IMR-90 (cell line): ENCODE measurements at regions not wholly inside any gene's neighbourhood (a gene's known extent, or its start where the extent isn't known, plus 50 kb on each side); places are given as distances from the start of the nearest gene placed in this dataset.

Experiments
- ATAC-seq: fragments of 200-7000 bp; cut with Tn5 transposase; 2 replicates; pipeline ENCODE4 v1.9.1; 2020; ENCODE audit warnings: low read depth, mild to moderate bottlenecking, moderate library complexity
- BruUV-seq: library from RNA; stranded (reverse); fragments of 400-500 nt; replicated peaks from 2 replicates; lab custom pipeline; 2021; lab: Mats Ljungman, UMichigan
- CTCF ChIA-PET: fragments of 300-600 bp; formaldehyde crosslinking; extraction: SDS; loops from one replicate; lab custom pipeline; 2021; ENCODE audit warnings: antibody characterized with exemption; lab: Yijun Ruan, JAX
- POLR2A ChIA-PET: fragments of 300-600 bp; sonication (Branson Sonifier 250); formaldehyde crosslinking; loops from one replicate; lab custom pipeline; 2022; ENCODE audit warnings: antibody characterized with exemption; ENCODE audit not compliant: unreplicated experiment; lab: Charles Lee
- DNase-seq: peaks from one replicate; pipeline ENCODE4 v3.0.0; 2013
- H2AFZ ChIP-seq: replicated peaks from 2 replicates; pipeline ENCODE3; 2013; ENCODE audit warnings: low read length, mild to moderate bottlenecking; ENCODE audit not compliant: poor library complexity
- H2AK5ac ChIP-seq: 2 replicates; pipeline ENCODE4 v1.6.1; 2013; ENCODE audit warnings: low read depth, low read length, inconsistent platforms
- H2AK9ac ChIP-seq: replicated peaks from 2 replicates; pipeline ENCODE3; 2013; ENCODE audit warnings: mild to moderate bottlenecking, low read depth, low read length, moderate library complexity; ENCODE audit not compliant: poor library complexity
- H2BK120ac ChIP-seq: 2 replicates; pipeline ENCODE4 v1.6.1; 2013; ENCODE audit warnings: low read depth, low read length, inconsistent platforms
- H2BK15ac ChIP-seq: 3 replicates; pipeline ENCODE4 v1.6.1; 2013; ENCODE audit warnings: low read depth, low read length, inconsistent platforms
- H2BK20ac ChIP-seq: 2 replicates; pipeline ENCODE4 v1.6.1; 2013; ENCODE audit warnings: low read depth, mild to moderate bottlenecking, inconsistent platforms, low read length, moderate library complexity
- H2BK5ac ChIP-seq: 2 replicates; pipeline ENCODE4 v1.6.1; 2013; ENCODE audit warnings: mild to moderate bottlenecking, low read depth, low read length, inconsistent platforms; ENCODE audit not compliant: poor library complexity, severe bottlenecking
- H3K14ac ChIP-seq: replicated peaks from 2 replicates; pipeline ENCODE4 v1.6.1; 2013; ENCODE audit warnings: low read depth, low read length, inconsistent platforms
- H3K18ac ChIP-seq: 2 replicates; pipeline ENCODE4 v1.6.1; 2013; ENCODE audit warnings: low read depth, low read length, control low read depth
- H3K23ac ChIP-seq: 2 replicates; pipeline ENCODE4 v1.6.1; 2013; ENCODE audit warnings: low read depth, low read length, inconsistent platforms
- H3K27ac ChIP-seq: 2 replicates; pipeline ENCODE4 v1.5.1; 2013; ENCODE audit warnings: mild to moderate bottlenecking, control low read depth, low read length; ENCODE audit not compliant: insufficient read depth
- H3K27me3 ChIP-seq: 2 replicates; pipeline ENCODE4 v1.6.1; 2013; ENCODE audit warnings: low read length; ENCODE audit not compliant: control insufficient read depth, insufficient read depth
- H3K36me3 ChIP-seq: 2 replicates; pipeline ENCODE4 v1.6.1; 2013; ENCODE audit warnings: low read length, mixed read lengths; ENCODE audit not compliant: control insufficient read depth, insufficient read depth
- H3K4ac ChIP-seq: 2 replicates; pipeline ENCODE4 v1.6.1; 2013; ENCODE audit warnings: low read depth, low read length, inconsistent platforms
- H3K4me1 ChIP-seq: 2 replicates; pipeline ENCODE4 v1.6.1; 2013; ENCODE audit warnings: low read length, mixed read lengths; ENCODE audit not compliant: control insufficient read depth, insufficient read depth
- H3K4me2 ChIP-seq: 2 replicates; pipeline ENCODE4 v1.6.1; 2013; ENCODE audit warnings: low read depth, mild to moderate bottlenecking, control low read depth, low read length, moderate library complexity
- H3K4me3 ChIP-seq: 2 replicates; pipeline ENCODE4 v1.5.1; 2013; ENCODE audit warnings: low read depth, mild to moderate bottlenecking, control low read depth, low read length, moderate library complexity; ENCODE audit not compliant: insufficient read depth
- H3K56ac ChIP-seq: 2 replicates; pipeline ENCODE4 v1.6.1; 2013; ENCODE audit warnings: low read length, inconsistent platforms; ENCODE audit not compliant: insufficient read depth; ENCODE audit errors: extremely low read depth
- H3K79me1 ChIP-seq, 2 experiments: 2 replicates each; pipeline ENCODE4 v1.6.1; 2013; ENCODE audit warnings: low read length in 2 of 2, inconsistent platforms in 1 of 2, low read depth in 1 of 2
- H3K9ac ChIP-seq: 2 replicates; pipeline ENCODE4 v1.6.1; 2013; ENCODE audit warnings: low read depth, low read length, control low read depth
- H3K9me1 ChIP-seq: 2 replicates; pipeline ENCODE4 v1.6.1; 2013; ENCODE audit warnings: low read length, inconsistent platforms; ENCODE audit not compliant: insufficient read depth
- H3K9me3 ChIP-seq: 2 replicates; pipeline ENCODE4 v1.6.1; 2013; ENCODE audit warnings: low read length; ENCODE audit not compliant: control insufficient read depth, insufficient read depth
- H4K20me1 ChIP-seq: 2 replicates; pipeline ENCODE4 v1.6.1; 2013; ENCODE audit warnings: low read length, inconsistent platforms; ENCODE audit not compliant: insufficient read depth
- H4K5ac ChIP-seq: 2 replicates; pipeline ENCODE4 v1.6.1; 2013; ENCODE audit warnings: mild to moderate bottlenecking, low read depth, low read length, control low read depth
- H4K8ac ChIP-seq, 2 experiments: 2 replicates each; pipeline ENCODE4 v1.6.1; 2013; ENCODE audit warnings: low read depth in 2 of 2, low read length in 2 of 2, control low read depth in 1 of 2, inconsistent platforms in 1 of 2
- H4K91ac ChIP-seq: 2 replicates; pipeline ENCODE4 v1.6.1; 2013; ENCODE audit warnings: low read depth, low read length, inconsistent platforms; ENCODE audit not compliant: insufficient read depth
- BHLHE40 ChIP-seq: fragments of 150-350 bp; IDR thresholded peaks from 2 replicates; pipeline ENCODE4 v1.6.1; 2016; ENCODE audit warnings: mild to moderate bottlenecking, low read depth, low read length
- CEBPB ChIP-seq: IDR thresholded peaks from 2 replicates; pipeline ENCODE4 v1.6.1; 2012; ENCODE audit warnings: low read depth, low read length, improper control_type of control experiment
- CHD1 ChIP-seq: IDR thresholded peaks from 2 replicates; pipeline ENCODE4 v1.6.1; 2012; ENCODE audit warnings: low read depth, low read length, improper control_type of control experiment
- FOS ChIP-seq: fragments of 150-350 bp; IDR thresholded peaks from 2 replicates; pipeline ENCODE4 v1.6.1; 2016; ENCODE audit warnings: low read depth, low read length
- MAFK ChIP-seq: IDR thresholded peaks from 2 replicates; pipeline ENCODE4 v1.6.1; 2012; ENCODE audit warnings: low read depth, low read length, improper control_type of control experiment
- MAZ ChIP-seq: IDR thresholded peaks from 2 replicates; pipeline ENCODE4 v1.6.1; 2012; ENCODE audit warnings: low read depth, mild to moderate bottlenecking, low read length, improper control_type of control experiment, moderate library complexity, borderline replicate concordance
- MXI1 ChIP-seq: IDR thresholded peaks from 2 replicates; pipeline ENCODE4 v1.6.1; 2012; ENCODE audit warnings: low read depth, mild to moderate bottlenecking, low read length, moderate library complexity, borderline replicate concordance
- NFE2L2 ChIP-seq: fragments of 150-350 bp; IDR thresholded peaks from 2 replicates; pipeline ENCODE4 v1.6.1; 2016; ENCODE audit warnings: low read depth, mild to moderate bottlenecking, low read length
- POLR2A ChIP-seq: IDR thresholded peaks from 2 replicates; pipeline ENCODE4 v1.6.1; 2012; ENCODE audit warnings: mild to moderate bottlenecking, low read depth, low read length
- RAD21 ChIP-seq: IDR thresholded peaks from 2 replicates; pipeline ENCODE4 v1.6.1; 2012; ENCODE audit warnings: low read length, improper control_type of control experiment
- RCOR1 ChIP-seq: IDR thresholded peaks from 2 replicates; pipeline ENCODE4 v1.6.1; 2012; ENCODE audit warnings: mild to moderate bottlenecking, low read length, improper control_type of control experiment; ENCODE audit not compliant: insufficient replicate concordance
- RFX5 ChIP-seq: IDR thresholded peaks from 2 replicates; pipeline ENCODE4 v1.8.0; 2012; ENCODE audit warnings: low read depth, mild to moderate bottlenecking, low read length, moderate library complexity
- SMC3 ChIP-seq: fragments of 150-350 bp; IDR thresholded peaks from 2 replicates; pipeline ENCODE4 v1.6.1; 2016; ENCODE audit warnings: low read depth, mild to moderate bottlenecking, antibody characterized with exemption, low read length, moderate library complexity
- WGBS, 2 experiments: methylation state at CpG; one replicate each; pipeline versions ENCODE4 v1.1.5 to v1.1.7; 2013; ENCODE audit warnings: missing lambda C conversion rate in 2 of 2; ENCODE audit not compliant: insufficient read length in 1 of 2; ENCODE audit errors: extremely low coverage in 2 of 2; 5-methylcytosine and 5-hydroxymethylcytosine counted together
- dilution Hi-C: fragments of 300-500 bp; cut with HindIII; formaldehyde crosslinking; loops from one replicate; pipeline ENCODE4 v1.14.3; 2018; ENCODE audit warnings: low sequenced_read_pairs; ENCODE audit not compliant: unreplicated experiment
- in situ Hi-C: fragments of 300-500 bp; cut with MboI; formaldehyde crosslinking; loops from 3 replicates; pipeline ENCODE4 v1.14.3; 2019; ENCODE audit warnings: low sequenced_read_pairs, inconsistent platforms, mixed read lengths
- intact Hi-C: fragments of 100-400 bp; cut with micrococcal nuclease; formaldehyde crosslinking; loops from 2 replicates; pipeline ENCODE4 v1.10.0; 2022
- TF ChIP-seq, protein P1 (sequence below): conservative IDR thresholded peaks from 2 replicates; pipeline ENCODE4 v1.5.1; 2012; ENCODE audit warnings: mild to moderate bottlenecking, low read depth, low read length, improper control_type of control experiment
- TF ChIP-seq, protein P2 (sequence below): fragments of 150-350 bp; IDR thresholded peaks from 2 replicates; pipeline ENCODE4 v1.6.1; 2016; ENCODE audit warnings: low read depth, mild to moderate bottlenecking, low read length, moderate library complexity, borderline replicate concordance
- TF ChIP-seq, protein P3 (sequence below): fragments of 150-350 bp; IDR thresholded peaks from 2 replicates; pipeline ENCODE4 v1.6.1; 2017; ENCODE audit warnings: mild to moderate bottlenecking, antibody characterized with exemption, low read length, low read depth

DNA sequence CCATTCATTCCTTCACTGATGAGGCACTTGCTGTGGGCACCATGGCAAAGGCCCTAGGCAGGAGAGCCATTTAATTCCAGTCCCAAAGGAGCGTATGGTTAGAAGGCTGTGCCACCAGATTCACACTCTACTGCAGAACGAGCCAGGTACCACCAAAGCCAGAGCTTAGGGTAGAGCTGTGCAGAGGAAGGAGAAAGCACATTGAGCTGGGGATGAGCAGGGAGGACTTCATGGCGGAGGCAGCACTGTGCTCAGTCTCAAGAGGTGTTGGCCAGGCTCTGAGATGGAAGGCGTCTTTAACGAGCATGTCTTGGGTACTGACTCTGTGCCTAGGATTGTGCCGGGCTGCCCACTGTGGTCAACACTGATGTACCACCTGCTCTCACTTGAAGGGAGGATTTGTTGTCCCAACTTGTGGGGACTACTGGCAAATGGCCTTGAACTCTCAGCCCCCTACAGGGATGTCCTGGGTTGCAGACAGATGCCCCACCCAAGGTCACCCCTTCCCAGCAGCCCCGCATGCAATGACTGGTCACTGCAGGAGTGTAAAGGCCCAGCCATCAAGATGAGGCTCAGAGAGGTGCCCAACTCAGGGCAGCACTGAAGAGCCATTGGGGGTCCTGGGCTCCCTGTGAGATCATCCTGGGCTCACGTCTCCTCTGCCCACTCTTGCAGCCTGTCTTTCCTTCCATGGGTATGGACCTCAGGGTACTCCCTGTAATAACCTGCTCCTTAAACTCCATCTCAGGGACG is 251.4 kb downstream of the GLI2 start:
- no peak overlapping the region for H4K8ac ChIP-seq
- no peak overlapping the region for H3K23ac ChIP-seq
- in situ Hi-C loops = no loop called here
- H3K9me1 ChIP-seq = peaks cover 18% of the 10 kb centered on the region
- H2BK20ac ChIP-seq = no peak overlapping the region
- no peak overlapping the region for H3K18ac ChIP-seq
- H2BK120ac ChIP-seq = no peak overlapping the region
- H3K4ac ChIP-seq = no peak overlapping the region
- ATAC-seq (no peak), DNase-seq (no peak)
- TF ChIP-seq MAZ (no peak), NFE2L2 (no peak), CEBPB (no peak), RCOR1 (no peak), BHLHE40 (no peak), FOS (no peak), POLR2A (no peak), SMC3 (no peak), RAD21 (no peak), MXI1 (no peak), RFX5 (no peak), CHD1 (no peak), MAFK (no peak)
- TF ChIP-seq, protein P1, sequence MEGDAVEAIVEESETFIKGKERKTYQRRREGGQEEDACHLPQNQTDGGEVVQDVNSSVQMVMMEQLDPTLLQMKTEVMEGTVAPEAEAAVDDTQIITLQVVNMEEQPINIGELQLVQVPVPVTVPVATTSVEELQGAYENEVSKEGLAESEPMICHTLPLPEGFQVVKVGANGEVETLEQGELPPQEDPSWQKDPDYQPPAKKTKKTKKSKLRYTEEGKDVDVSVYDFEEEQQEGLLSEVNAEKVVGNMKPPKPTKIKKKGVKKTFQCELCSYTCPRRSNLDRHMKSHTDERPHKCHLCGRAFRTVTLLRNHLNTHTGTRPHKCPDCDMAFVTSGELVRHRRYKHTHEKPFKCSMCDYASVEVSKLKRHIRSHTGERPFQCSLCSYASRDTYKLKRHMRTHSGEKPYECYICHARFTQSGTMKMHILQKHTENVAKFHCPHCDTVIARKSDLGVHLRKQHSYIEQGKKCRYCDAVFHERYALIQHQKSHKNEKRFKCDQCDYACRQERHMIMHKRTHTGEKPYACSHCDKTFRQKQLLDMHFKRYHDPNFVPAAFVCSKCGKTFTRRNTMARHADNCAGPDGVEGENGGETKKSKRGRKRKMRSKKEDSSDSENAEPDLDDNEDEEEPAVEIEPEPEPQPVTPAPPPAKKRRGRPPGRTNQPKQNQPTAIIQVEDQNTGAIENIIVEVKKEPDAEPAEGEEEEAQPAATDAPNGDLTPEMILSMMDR = no peak
- TF ChIP-seq, protein P2, sequence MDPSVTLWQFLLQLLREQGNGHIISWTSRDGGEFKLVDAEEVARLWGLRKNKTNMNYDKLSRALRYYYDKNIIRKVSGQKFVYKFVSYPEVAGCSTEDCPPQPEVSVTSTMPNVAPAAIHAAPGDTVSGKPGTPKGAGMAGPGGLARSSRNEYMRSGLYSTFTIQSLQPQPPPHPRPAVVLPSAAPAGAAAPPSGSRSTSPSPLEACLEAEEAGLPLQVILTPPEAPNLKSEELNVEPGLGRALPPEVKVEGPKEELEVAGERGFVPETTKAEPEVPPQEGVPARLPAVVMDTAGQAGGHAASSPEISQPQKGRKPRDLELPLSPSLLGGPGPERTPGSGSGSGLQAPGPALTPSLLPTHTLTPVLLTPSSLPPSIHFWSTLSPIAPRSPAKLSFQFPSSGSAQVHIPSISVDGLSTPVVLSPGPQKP = no peak
- TF ChIP-seq, protein P3, sequence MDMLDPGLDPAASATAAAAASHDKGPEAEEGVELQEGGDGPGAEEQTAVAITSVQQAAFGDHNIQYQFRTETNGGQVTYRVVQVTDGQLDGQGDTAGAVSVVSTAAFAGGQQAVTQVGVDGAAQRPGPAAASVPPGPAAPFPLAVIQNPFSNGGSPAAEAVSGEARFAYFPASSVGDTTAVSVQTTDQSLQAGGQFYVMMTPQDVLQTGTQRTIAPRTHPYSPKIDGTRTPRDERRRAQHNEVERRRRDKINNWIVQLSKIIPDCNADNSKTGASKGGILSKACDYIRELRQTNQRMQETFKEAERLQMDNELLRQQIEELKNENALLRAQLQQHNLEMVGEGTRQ = no peak
- no peak overlapping the region for H3K27ac ChIP-seq
- WGBS, 2 experiments = 100% methylated on average over 1 of the region's 9 CpGs; no CpG with 5 or more reads in 1 of the 2 experiments
- ChIA-PET POLR2A (no interaction called here), CTCF (no interaction called here)
- H2AK5ac ChIP-seq = no peak overlapping the region
- peak overlapping the region; percentile 45 for H2AFZ ChIP-seq
- no peak overlapping the region for H3K56ac ChIP-seq
- dilution Hi-C loops = no loop called here
- intact Hi-C loops = no loop called here
- H3K4me2 ChIP-seq = no peak overlapping the region
- no TSS peak for BruUV-seq
- no peak overlapping the region for H4K91ac ChIP-seq
- H3K4me1 ChIP-seq = 0 out of 2 replicates have a peak, but pooled peaks cover 2% of the 10 kb centered on the region
- no peak overlapping the region for H2AK9ac ChIP-seq
- no peak overlapping the region for H2BK15ac ChIP-seq
- H4K5ac ChIP-seq = no peak overlapping the region
- peaks cover 10 to 19% of the 10 kb centered on the region in 2 experiments for H3K79me1 ChIP-seq
- no peak overlapping the region for H3K14ac ChIP-seq
- H3K27me3 ChIP-seq = no peaks in the 10 kb centered on the region
- no peak overlapping the region for H3K4me3 ChIP-seq
- H4K20me1 ChIP-seq = peaks cover 6% of the 10 kb centered on the region
- no peaks in the 10 kb centered on the region for H3K9me3 ChIP-seq
- H2BK5ac ChIP-seq = no peak overlapping the region
- H3K9ac ChIP-seq = no peak overlapping the region
- peaks cover 92% of the 10 kb centered on the region for H3K36me3 ChIP-seq
